Mesendoderm (in vitro differentiated cells): ENCODE measurements at regions not wholly inside any gene's neighbourhood (a gene's known extent, or its start where the extent isn't known, plus 50 kb on each side); places are given as distances from the start of the nearest gene placed in this dataset.

ENCODE experiments used
- DNase-seq: peaks from one replicate; pipeline ENCODE4 v3.0.0; 2013
- H2AK5ac ChIP-seq: 2 replicates; pipeline ENCODE4 v1.6.1; 2013; ENCODE audit warnings: low read length, inconsistent platforms
- H2BK120ac ChIP-seq: 2 replicates; pipeline ENCODE4 v1.6.1; 2013; ENCODE audit warnings: low read depth, mild to moderate bottlenecking, low read length, moderate library complexity, mixed read lengths
- H2BK15ac ChIP-seq: replicated peaks from 2 replicates; pipeline ENCODE4 v1.6.1; 2013; ENCODE audit warnings: low read depth, mild to moderate bottlenecking, moderate library complexity
- H2BK5ac ChIP-seq: 2 replicates; pipeline ENCODE4 v1.6.1; 2013; ENCODE audit warnings: low read length, inconsistent platforms
- H3K18ac ChIP-seq: 2 replicates; pipeline ENCODE4 v1.6.1; 2013; ENCODE audit warnings: mild to moderate bottlenecking, low read length, mixed read lengths
- H3K23ac ChIP-seq: one replicate; pipeline ENCODE4 v1.6.1; 2013; ENCODE audit warnings: low read length
- H3K27ac ChIP-seq: 2 replicates; pipeline ENCODE4 v1.5.1; 2013; ENCODE audit warnings: low read depth, mild to moderate bottlenecking, inconsistent platforms, low read length, moderate library complexity
- H3K27me3 ChIP-seq: 2 replicates; pipeline ENCODE4 v1.6.1; 2013; ENCODE audit warnings: low read length, control low read depth, mild to moderate bottlenecking, inconsistent platforms; ENCODE audit not compliant: insufficient read depth, poor library complexity
- H3K36me3 ChIP-seq: 2 replicates; pipeline ENCODE4 v1.6.1; 2013; ENCODE audit warnings: low read length, inconsistent platforms; ENCODE audit not compliant: control insufficient read depth, insufficient read depth
- H3K4ac ChIP-seq: one replicate; pipeline ENCODE4 v1.6.1; 2013; ENCODE audit warnings: low read depth, mild to moderate bottlenecking, low read length, moderate library complexity
- H3K4me1 ChIP-seq: 2 replicates; pipeline ENCODE4 v1.6.1; 2013; ENCODE audit warnings: low read depth, low read length, inconsistent platforms; ENCODE audit not compliant: control insufficient read depth
- H3K4me2 ChIP-seq: 2 replicates; pipeline ENCODE4 v1.6.1; 2013; ENCODE audit warnings: low read length
- H3K4me3 ChIP-seq: 2 replicates; pipeline ENCODE4 v1.5.1; 2013; ENCODE audit warnings: mild to moderate bottlenecking, low read length
- H3K56ac ChIP-seq: one replicate; pipeline ENCODE4 v1.6.1; 2013; ENCODE audit warnings: low read length
- H3K79me1 ChIP-seq: 2 replicates; pipeline ENCODE4 v1.6.1; 2013; ENCODE audit warnings: low read length, inconsistent platforms
- H3K79me2 ChIP-seq: 2 replicates; pipeline ENCODE4 v1.6.1; 2013; ENCODE audit warnings: mild to moderate bottlenecking, low read length; ENCODE audit not compliant: control insufficient read depth, insufficient read depth
- H3K9ac ChIP-seq: 2 replicates; pipeline ENCODE4 v1.6.1; 2013; ENCODE audit warnings: low read length, inconsistent platforms
- H4K5ac ChIP-seq: one replicate; pipeline ENCODE4 v1.6.1; 2013; ENCODE audit warnings: low read length
- H4K8ac ChIP-seq: one replicate; pipeline ENCODE4 v1.6.1; 2013; ENCODE audit warnings: low read depth, mild to moderate bottlenecking, control low read depth, low read length, moderate library complexity
- WGBS: extraction: QIAGEN DNeasy Blood & Tissue Kit; methylation state at CpG from one replicate; pipeline ENCODE4 v1.1.7; 2013; ENCODE audit warnings: low lambda C conversion rate, missing lambda C conversion rate; ENCODE audit not compliant: insufficient coverage; ENCODE audit errors: extremely low coverage; 5-methylcytosine and 5-hydroxymethylcytosine counted together

DNA sequence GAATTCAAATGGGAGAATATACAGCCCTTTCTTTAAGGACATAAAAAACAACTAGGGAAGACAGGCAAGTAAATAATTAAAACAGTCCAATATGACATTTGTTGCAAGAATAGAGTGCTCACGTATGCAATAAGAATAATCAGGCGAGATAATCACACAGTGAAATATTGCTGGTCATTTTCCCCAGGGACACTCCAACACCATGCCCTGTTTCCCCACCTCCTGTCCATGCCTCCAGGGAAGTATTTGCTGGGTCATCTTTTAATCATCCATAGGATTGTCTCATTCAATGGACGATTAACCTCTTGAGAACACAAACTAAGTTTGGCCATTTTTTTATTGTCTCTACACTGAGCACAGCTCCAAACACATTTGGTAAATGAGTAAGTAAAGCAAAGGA is 472.9 kb downstream of the C6orf118 start:
- no peak overlapping the region for H2BK5ac ChIP-seq
- no peak for DNase-seq
- no peak overlapping the region for H3K23ac ChIP-seq
- no peak overlapping the region for H2BK15ac ChIP-seq
- no peak overlapping the region for H3K27ac ChIP-seq
- no CpG with 5 or more reads among the region's 3 CpGs for WGBS
- no peaks in the 10 kb centered on the region for H3K79me2 ChIP-seq
- no peaks in the 10 kb centered on the region for H3K27me3 ChIP-seq
- no peaks in the 10 kb centered on the region for H3K4me1 ChIP-seq
- no peak overlapping the region for H3K4ac ChIP-seq
- no peaks in the 10 kb centered on the region for H3K79me1 ChIP-seq
- no peak overlapping the region for H4K5ac ChIP-seq
- H2AK5ac ChIP-seq: no peak overlapping the region
- no peaks in the 10 kb centered on the region for H3K36me3 ChIP-seq
- no peak overlapping the region for H3K4me3 ChIP-seq
- no peak overlapping the region for H3K9ac ChIP-seq
- H4K8ac ChIP-seq: no peak overlapping the region
- H3K56ac ChIP-seq: no peak overlapping the region
- H3K4me2 ChIP-seq: no peak overlapping the region
- H2BK120ac ChIP-seq: no peak overlapping the region
- H3K18ac ChIP-seq: no peak overlapping the region

DNA sequence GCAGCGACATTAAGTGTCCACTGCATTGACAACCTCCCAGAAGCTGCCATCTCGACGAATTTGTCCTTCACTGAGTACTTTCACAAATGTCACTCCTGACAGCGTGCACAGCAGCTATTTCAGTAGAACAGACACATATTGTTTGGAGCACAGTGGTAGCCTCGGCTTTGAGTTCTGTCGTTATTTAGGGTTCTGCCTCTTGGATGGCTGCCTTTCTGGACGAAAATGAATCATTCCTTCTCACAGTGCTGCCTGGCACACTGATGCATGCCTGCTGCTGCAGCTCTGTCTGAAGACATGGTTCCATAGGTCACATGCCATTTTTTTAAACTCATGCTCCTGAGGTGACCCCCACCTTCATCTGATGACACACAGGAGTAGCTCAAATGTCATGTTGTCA is 477.0 kb downstream of the C6orf118 start:
- H3K23ac ChIP-seq: no peak overlapping the region
- H2BK5ac ChIP-seq: no peak overlapping the region
- DNase-seq: no peak
- H3K36me3 ChIP-seq: no peaks in the 10 kb centered on the region
- H3K79me1 ChIP-seq: no peaks in the 10 kb centered on the region
- no peak overlapping the region for H3K56ac ChIP-seq
- no peak overlapping the region for H2BK120ac ChIP-seq
- WGBS: no CpG with 5 or more reads among the region's 7 CpGs
- H3K18ac ChIP-seq: no peak overlapping the region
- H2AK5ac ChIP-seq: no peak overlapping the region
- no peaks in the 10 kb centered on the region for H3K27me3 ChIP-seq
- H4K5ac ChIP-seq: no peak overlapping the region
- no peak overlapping the region for H3K4me2 ChIP-seq
- no peaks in the 10 kb centered on the region for H3K4me1 ChIP-seq
- H3K27ac ChIP-seq: no peak overlapping the region
- H3K4ac ChIP-seq: no peak overlapping the region
- no peak overlapping the region for H4K8ac ChIP-seq
- H3K9ac ChIP-seq: no peak overlapping the region
- H3K79me2 ChIP-seq: no peaks in the 10 kb centered on the region
- H3K4me3 ChIP-seq: no peak overlapping the region
- no peak overlapping the region for H2BK15ac ChIP-seq

DNA sequence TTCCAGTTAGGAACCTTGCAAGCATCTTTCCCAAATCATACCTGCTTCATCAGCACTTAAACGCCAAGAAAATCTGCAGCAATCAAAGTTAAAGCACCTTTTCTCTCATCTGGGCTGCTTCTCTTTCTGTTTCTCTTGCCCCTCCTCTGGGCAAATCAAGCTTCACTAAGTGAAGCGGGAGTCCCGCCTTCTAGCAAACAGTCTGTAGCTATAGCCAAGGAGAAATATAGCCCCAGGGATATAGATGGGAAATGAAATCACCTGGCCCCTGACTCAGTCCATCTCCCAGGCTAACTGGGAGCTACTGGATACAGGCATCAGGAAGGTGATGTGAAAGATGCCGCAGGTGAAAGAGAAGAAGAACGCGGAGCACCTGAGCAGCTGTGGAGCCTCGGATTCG is 481.9 kb downstream of the C6orf118 start:
- no peak overlapping the region for H4K8ac ChIP-seq
- DNase-seq: no peak
- H2BK5ac ChIP-seq: no peak overlapping the region
- no CpG with 5 or more reads among the region's 8 CpGs for WGBS
- H3K36me3 ChIP-seq: no peaks in the 10 kb centered on the region
- H3K4ac ChIP-seq: no peak overlapping the region
- H2AK5ac ChIP-seq: no peak overlapping the region
- no peak overlapping the region for H3K9ac ChIP-seq
- no peaks in the 10 kb centered on the region for H3K79me1 ChIP-seq
- no peak overlapping the region for H3K4me3 ChIP-seq
- H3K79me2 ChIP-seq: no peaks in the 10 kb centered on the region
- no peak overlapping the region for H3K56ac ChIP-seq
- H4K5ac ChIP-seq: no peak overlapping the region
- no peak overlapping the region for H3K4me2 ChIP-seq
- H3K18ac ChIP-seq: no peak overlapping the region
- no peak overlapping the region for H3K27ac ChIP-seq
- no peak overlapping the region for H2BK15ac ChIP-seq
- H2BK120ac ChIP-seq: no peak overlapping the region
- H3K23ac ChIP-seq: no peak overlapping the region
- no peaks in the 10 kb centered on the region for H3K4me1 ChIP-seq
- H3K27me3 ChIP-seq: no peaks in the 10 kb centered on the region

DNA sequence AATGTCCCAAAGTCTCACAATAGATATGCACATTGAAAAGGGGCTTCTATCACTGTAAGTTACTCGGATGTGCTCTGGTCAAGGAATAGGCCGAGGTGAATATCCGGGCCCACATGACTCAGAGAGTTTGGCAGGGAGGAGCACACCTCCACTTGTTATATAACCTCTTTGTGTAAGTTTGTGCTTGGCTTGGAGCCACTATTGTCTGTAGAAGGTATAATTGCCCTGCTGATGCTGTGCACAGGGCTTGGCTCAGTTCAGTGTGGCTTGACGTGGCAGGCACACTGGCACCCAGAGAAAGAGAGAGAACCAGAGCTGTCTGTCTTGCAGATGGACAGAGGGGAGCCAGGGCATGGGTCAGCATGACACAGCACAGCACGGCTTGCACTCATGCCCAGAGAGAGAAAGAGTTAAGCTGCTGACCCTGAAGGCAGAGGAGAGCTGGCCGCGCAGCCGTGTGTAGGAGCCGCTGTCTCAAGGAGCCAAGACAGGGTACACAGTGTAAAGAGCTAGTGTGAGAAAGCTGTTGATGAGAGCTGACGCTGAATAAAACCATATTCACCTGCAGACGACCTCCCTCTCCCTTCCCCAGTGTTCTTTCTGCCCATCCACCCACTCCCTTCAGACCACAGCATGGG is 482.5 kb downstream of the C6orf118 start:
- Histone ChIP-seq H3K4me3 (no peak overlapping the region), H3K36me3 (no peaks in the 10 kb centered on the region), H4K8ac (no peak overlapping the region), H3K56ac (no peak overlapping the region), H3K27ac (no peak overlapping the region), H3K4me2 (no peak overlapping the region), H2AK5ac (no peak overlapping the region), H2BK5ac (no peak overlapping the region), H3K18ac (no peak overlapping the region), H3K4me1 (no peaks in the 10 kb centered on the region), H3K79me1 (no peaks in the 10 kb centered on the region), H3K79me2 (no peaks in the 10 kb centered on the region), H2BK15ac (no peak overlapping the region), H3K23ac (no peak overlapping the region), H3K9ac (no peak overlapping the region), H3K27me3 (no peaks in the 10 kb centered on the region), H3K4ac (no peak overlapping the region), H2BK120ac (no peak overlapping the region), H4K5ac (no peak overlapping the region)
- no peak for DNase-seq
- no CpG with 5 or more reads among the region's 11 CpGs for WGBS

DNA sequence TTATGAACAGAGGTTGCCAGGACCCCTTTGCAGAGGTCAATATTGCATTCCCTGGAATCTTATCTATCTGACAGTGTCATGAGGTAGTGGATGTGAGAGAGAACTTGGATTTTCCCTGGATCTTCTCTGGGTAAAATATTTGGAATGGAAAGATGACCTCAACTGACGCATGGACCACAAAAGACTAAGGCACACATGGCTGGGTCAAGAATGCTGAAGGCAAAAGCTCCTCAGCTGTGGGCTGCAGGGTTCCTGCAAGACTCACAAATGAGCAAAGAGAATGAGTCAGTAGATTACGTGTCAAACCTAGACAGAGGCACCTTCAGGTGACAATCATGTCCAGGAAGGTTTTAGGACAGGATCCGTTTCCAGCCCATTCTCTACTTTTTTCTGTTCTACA is 484.0 kb downstream of the C6orf118 start:
- H2BK15ac ChIP-seq: no peak overlapping the region
- no peak overlapping the region for H2BK120ac ChIP-seq
- H2BK5ac ChIP-seq: no peak overlapping the region
- no peak overlapping the region for H3K23ac ChIP-seq
- no peak overlapping the region for H4K5ac ChIP-seq
- no peak overlapping the region for H3K18ac ChIP-seq
- no peaks in the 10 kb centered on the region for H3K4me1 ChIP-seq
- H3K56ac ChIP-seq: no peak overlapping the region
- no peaks in the 10 kb centered on the region for H3K79me1 ChIP-seq
- H3K79me2 ChIP-seq: no peaks in the 10 kb centered on the region
- H3K4me2 ChIP-seq: no peak overlapping the region
- H3K27me3 ChIP-seq: no peaks in the 10 kb centered on the region
- no peak overlapping the region for H4K8ac ChIP-seq
- no peak overlapping the region for H2AK5ac ChIP-seq
- H3K4ac ChIP-seq: no peak overlapping the region
- DNase-seq: no peak
- no peak overlapping the region for H3K27ac ChIP-seq
- H3K9ac ChIP-seq: no peak overlapping the region
- H3K36me3 ChIP-seq: no peaks in the 10 kb centered on the region
- WGBS: no CpG with 5 or more reads among the region's 3 CpGs
- H3K4me3 ChIP-seq: no peak overlapping the region

DNA sequence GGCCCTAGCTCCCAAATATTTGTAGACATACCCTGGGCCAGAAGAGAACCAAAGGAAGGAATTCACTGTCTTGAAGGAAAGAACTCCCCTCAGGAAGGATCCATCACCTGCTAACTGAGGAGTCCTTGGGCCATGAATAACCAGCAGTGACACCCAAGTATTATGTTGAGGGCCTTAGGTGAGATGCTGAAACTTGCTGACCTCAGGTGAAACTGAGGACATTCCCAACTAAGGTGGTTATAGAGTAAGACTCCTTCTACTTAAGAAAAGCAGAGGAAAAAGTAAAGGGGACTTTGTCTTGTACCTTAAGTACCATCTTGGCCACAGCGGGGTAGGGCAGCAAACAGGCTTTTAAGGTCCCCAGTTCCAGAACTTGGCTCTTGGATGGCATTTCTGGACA is 491.7 kb downstream of the C6orf118 start:
- H4K5ac ChIP-seq: no peak overlapping the region
- H3K79me1 ChIP-seq: no peaks in the 10 kb centered on the region
- no peaks in the 10 kb centered on the region for H3K36me3 ChIP-seq
- no peak overlapping the region for H3K56ac ChIP-seq
- H3K18ac ChIP-seq: no peak overlapping the region
- H4K8ac ChIP-seq: no peak overlapping the region
- no peak for DNase-seq
- no peak overlapping the region for H3K27ac ChIP-seq
- H3K4ac ChIP-seq: no peak overlapping the region
- no peak overlapping the region for H2BK120ac ChIP-seq
- no peak overlapping the region for H2BK15ac ChIP-seq
- H2AK5ac ChIP-seq: no peak overlapping the region
- no peak overlapping the region for H3K4me2 ChIP-seq
- no peak overlapping the region for H3K23ac ChIP-seq
- H2BK5ac ChIP-seq: no peak overlapping the region
- H3K4me1 ChIP-seq: no peaks in the 10 kb centered on the region
- H3K4me3 ChIP-seq: no peak overlapping the region
- H3K27me3 ChIP-seq: no peaks in the 10 kb centered on the region
- WGBS: no CpG with 5 or more reads among the region's 1 CpG
- H3K9ac ChIP-seq: no peak overlapping the region
- H3K79me2 ChIP-seq: no peaks in the 10 kb centered on the region
